Activated naive CD4-positive, alpha-beta T cell treated with anti-CD3 and anti-CD28 coated beads, Interleukin-2, amount 50 U/mL, for 24 hours (primary cell): ENCODE measurements at regions not wholly inside any gene's neighbourhood (a gene's known extent, or its start where the extent isn't known, plus 50 kb on each side); places are given as distances from the start of the nearest gene placed in this dataset.

Source experiments
- H3K27ac Mint-ChIP-seq: one replicate; pipeline ENCODE4 v1.8.0; 2021; ENCODE audit warnings: mild to moderate bottlenecking, mixed read lengths
- H3K27me3 Mint-ChIP-seq: one replicate; pipeline ENCODE4 v1.8.0; 2021; ENCODE audit warnings: mixed read lengths
- H3K36me3 Mint-ChIP-seq: one replicate; pipeline ENCODE4 v1.8.0; 2021; ENCODE audit warnings: mixed read lengths
- H3K4me1 Mint-ChIP-seq: one replicate; pipeline ENCODE4 v1.8.0; 2021; ENCODE audit warnings: mixed read lengths
- H3K4me3 Mint-ChIP-seq: one replicate; pipeline ENCODE4 v1.8.0; 2021; ENCODE audit warnings: mild to moderate bottlenecking, mixed read lengths
- H3K9me3 Mint-ChIP-seq: one replicate; pipeline ENCODE4 v1.8.0; 2021; ENCODE audit warnings: mixed read lengths

- Mint-ChIP-seq H3K9me3 (no peaks in the 10 kb centered on the region), H3K4me3 (no peak overlapping the region), H3K27ac (no peak overlapping the region), H3K27me3 (no peaks in the 10 kb centered on the region), H3K36me3 (no peaks in the 10 kb centered on the region), H3K4me1 (no peaks in the 10 kb centered on the region)
These were observed 424.3 kb upstream of the DMAC1 start for GRCh38 chr9:8223861-8224260.

DNA sequence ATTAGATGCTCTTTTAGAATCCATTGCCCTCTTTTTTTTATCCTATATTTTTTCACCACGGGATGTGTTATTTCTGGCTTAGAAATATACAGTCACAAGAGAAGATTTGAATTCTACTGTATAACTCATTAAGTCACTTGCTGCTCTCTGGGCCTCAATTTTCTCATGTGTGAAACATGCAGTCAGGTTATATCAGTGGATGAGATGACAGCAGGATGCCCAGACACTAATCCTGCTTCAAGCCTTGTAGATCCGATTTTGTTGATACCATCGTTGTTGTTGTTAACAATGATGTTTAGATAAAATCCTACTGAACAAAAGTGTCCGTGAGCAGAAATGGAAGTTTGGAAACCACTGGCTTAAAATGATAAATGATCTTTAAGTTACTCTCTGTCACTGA lies 421.9 kb upstream of the DMAC1 start:
- Mint-ChIP-seq H3K27me3 (peaks cover 3% of the 10 kb centered on the region), H3K9me3 (peaks cover 8% of the 10 kb centered on the region), H3K4me3 (no peak overlapping the region), H3K27ac (no peak overlapping the region), H3K36me3 (no peaks in the 10 kb centered on the region), H3K4me1 (no peaks in the 10 kb centered on the region)

GRCh38 chr9:8208465-8208864 lies 408.9 kb upstream of the DMAC1 start:
- no peak overlapping the region for H3K27ac Mint-ChIP-seq

DNA sequence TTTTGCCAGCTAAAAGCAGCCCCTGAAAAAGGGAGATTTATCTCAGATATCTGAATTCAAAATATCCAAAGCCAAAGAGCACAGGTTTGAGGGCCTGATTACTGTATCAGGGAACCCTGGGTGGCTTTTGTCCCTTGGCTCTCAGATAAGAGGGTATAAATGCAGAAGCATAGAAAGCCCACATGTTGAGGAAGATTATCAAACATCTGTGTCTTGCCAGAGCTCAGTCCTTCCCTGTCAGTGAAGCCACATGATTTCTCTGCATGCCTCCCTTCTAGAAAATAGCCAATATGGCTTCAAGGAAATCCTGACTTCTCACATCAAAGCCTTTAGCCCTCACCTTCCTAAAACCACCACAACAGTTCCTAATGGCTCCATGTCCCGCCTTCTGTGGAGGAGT lies 408.0 kb upstream of the DMAC1 start:
- no peak overlapping the region for H3K27ac Mint-ChIP-seq
- peaks cover 3% of the 10 kb centered on the region for H3K4me1 Mint-ChIP-seq
- no peaks in the 10 kb centered on the region for H3K36me3 Mint-ChIP-seq
- no peaks in the 10 kb centered on the region for H3K9me3 Mint-ChIP-seq
- H3K4me3 Mint-ChIP-seq: no peak overlapping the region
- peaks cover 1% of the 10 kb centered on the region for H3K27me3 Mint-ChIP-seq

More at GRCh38 chr9:8208465-8208864, 408.9 kb upstream of the DMAC1 start:
- peaks cover 3% of the 10 kb centered on the region for H3K4me1 Mint-ChIP-seq
- H3K9me3 Mint-ChIP-seq: no peaks in the 10 kb centered on the region
- H3K4me3 Mint-ChIP-seq: no peak overlapping the region
- H3K36me3 Mint-ChIP-seq: no peaks in the 10 kb centered on the region
- H3K27me3 Mint-ChIP-seq: peaks cover 1% of the 10 kb centered on the region

DNA sequence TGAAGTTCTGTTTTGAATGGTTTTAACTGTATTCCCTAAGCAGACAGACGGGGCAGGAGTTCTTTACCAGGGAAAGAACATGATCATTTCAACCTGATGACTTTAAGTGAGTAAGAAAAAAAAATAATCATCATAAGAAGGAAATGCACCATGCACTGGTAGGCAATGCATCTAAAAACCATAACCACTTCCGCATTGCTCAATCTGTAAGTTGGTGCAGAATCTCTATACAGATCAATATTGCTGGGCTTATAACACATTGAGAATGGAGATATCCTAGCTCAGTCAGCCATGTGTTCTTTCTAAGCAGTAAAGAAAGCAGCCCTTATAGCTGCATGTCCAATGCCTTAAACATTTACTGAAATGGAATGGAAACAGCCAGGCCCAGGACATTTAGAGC lies 407.1 kb upstream of the DMAC1 start:
- H3K4me1 Mint-ChIP-seq: peaks cover 3% of the 10 kb centered on the region
- no peak overlapping the region for H3K4me3 Mint-ChIP-seq
- no peak overlapping the region for H3K27ac Mint-ChIP-seq
- no peaks in the 10 kb centered on the region for H3K9me3 Mint-ChIP-seq
- H3K27me3 Mint-ChIP-seq: peaks cover 1% of the 10 kb centered on the region
- H3K36me3 Mint-ChIP-seq: no peaks in the 10 kb centered on the region

- H3K27me3 Mint-ChIP-seq: peaks cover 1% of the 10 kb centered on the region
- no peaks in the 10 kb centered on the region for H3K9me3 Mint-ChIP-seq
- H3K4me1 Mint-ChIP-seq: peaks cover 3% of the 10 kb centered on the region
- H3K4me3 Mint-ChIP-seq: no peak overlapping the region
- no peaks in the 10 kb centered on the region for H3K36me3 Mint-ChIP-seq
- H3K27ac Mint-ChIP-seq: no peak overlapping the region
These were observed 406.0 kb upstream of the DMAC1 start for GRCh38 chr9:8205576-8205975.

DNA sequence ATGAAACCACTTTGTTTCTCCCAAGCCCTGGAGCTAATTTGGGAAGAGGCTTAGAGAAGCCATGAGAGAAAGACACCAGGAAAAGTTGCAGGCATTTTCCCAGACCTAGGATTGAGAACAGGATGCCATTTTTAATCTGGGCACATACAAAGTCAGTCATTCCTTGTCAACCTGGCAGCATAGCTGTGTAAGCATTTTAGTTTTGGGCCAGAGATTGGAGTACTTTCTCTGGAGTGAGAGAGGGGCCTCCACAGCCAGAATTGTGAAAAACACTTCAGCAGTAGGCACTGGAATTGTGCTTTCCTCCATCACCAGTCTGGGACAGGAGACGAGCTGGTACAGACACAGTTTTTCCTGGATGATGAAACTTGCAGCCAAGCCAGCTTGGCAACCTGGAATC lies 390.3 kb upstream of the DMAC1 start:
- Mint-ChIP-seq H3K36me3 (peaks cover 2% of the 10 kb centered on the region), H3K4me1 (no peaks in the 10 kb centered on the region), H3K4me3 (no peak overlapping the region), H3K27me3 (peaks cover 13% of the 10 kb centered on the region), H3K27ac (no peak overlapping the region), H3K9me3 (peaks cover 21% of the 10 kb centered on the region)

GRCh38 chr9:8188723-8189407 lies 389.3 kb upstream of the DMAC1 start:
- no peak overlapping the region for H3K4me3 Mint-ChIP-seq
- peaks cover 10% of the 10 kb centered on the region for H3K27me3 Mint-ChIP-seq
- no peaks in the 10 kb centered on the region for H3K4me1 Mint-ChIP-seq
- peaks cover 2% of the 10 kb centered on the region for H3K36me3 Mint-ChIP-seq
- H3K9me3 Mint-ChIP-seq: peaks cover 21% of the 10 kb centered on the region
- no peak overlapping the region for H3K27ac Mint-ChIP-seq

DNA sequence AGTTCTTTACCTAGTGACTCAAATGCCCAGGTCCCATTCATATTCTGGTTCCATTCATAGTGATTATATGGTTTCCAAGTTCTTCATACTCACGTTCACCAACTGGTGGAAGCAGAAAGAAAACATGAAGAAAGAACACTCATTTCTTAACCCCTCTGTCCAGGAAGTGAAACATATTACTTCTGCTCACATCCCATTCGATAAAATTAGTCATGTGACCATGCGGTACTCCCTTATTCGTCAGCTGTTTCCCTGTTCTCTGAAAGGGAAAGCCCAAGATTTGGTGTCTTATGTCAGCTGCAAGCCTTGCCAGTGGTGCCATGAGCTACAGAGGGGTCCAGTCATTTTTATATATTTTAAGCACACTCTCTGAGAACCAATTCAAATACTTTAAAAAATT lies 387.0 kb upstream of the DMAC1 start:
- Mint-ChIP-seq H3K27ac (no peak overlapping the region), H3K9me3 (peaks cover 7% of the 10 kb centered on the region), H3K27me3 (peaks cover 5% of the 10 kb centered on the region), H3K36me3 (no peaks in the 10 kb centered on the region), H3K4me1 (no peaks in the 10 kb centered on the region), H3K4me3 (no peak overlapping the region)

DNA sequence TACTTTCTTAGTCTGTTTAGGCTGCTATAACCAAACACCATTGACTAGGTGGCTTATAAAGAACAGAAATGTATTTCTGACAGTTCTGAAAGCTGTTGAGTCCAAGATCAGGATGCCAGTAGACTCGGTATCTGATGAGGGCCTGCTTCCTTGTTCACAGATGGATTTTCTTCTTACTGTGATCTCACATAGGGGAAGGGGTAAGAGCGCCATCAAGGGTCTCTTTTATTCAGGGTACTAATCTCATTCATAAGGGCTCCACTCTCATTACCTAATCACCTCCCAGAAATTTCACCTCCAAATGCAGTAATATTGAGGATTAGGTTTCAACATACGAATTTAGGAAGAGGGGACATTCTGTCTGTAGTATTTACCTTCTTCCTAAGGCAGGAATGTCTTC lies 384.0 kb upstream of the DMAC1 start:
- Mint-ChIP-seq H3K4me3 (no peak overlapping the region), H3K27me3 (peaks cover 1% of the 10 kb centered on the region), H3K4me1 (no peaks in the 10 kb centered on the region), H3K36me3 (no peaks in the 10 kb centered on the region), H3K9me3 (no peaks in the 10 kb centered on the region), H3K27ac (no peak overlapping the region)

DNA sequence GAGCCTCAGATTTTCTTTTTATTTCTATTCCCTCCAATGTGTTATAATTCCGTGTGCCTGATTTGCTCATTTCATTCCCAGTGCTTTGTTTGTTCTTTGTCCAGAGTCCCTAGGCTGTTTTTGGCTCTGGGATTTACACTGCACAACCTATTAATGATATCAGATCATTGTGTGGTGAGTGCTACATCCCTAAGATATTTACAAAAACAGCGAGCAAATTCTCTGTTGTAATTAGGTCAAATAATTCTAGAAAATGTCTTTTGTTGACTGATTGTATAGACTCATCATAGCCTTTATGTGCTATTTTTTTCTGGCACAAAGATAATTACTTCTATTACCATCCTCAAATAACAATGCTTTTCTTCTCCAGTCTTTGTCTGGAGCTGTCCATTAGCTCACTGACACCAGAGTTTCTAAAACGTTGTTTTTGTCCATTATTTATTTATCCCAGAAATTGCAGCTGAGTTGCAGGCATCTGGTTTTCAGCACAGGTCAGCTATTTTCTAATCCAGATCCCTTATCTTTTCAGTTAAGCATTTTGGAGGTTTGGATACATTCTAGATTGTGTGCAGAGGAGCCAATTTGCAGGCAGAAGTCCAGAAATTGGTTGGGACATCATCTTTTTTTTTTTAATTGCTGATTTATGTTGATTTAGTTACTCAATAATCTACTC lies 379.9 kb upstream of the DMAC1 start:
- no peaks in the 10 kb centered on the region for H3K27me3 Mint-ChIP-seq
- no peak overlapping the region for H3K4me3 Mint-ChIP-seq
- no peaks in the 10 kb centered on the region for H3K9me3 Mint-ChIP-seq
- no peaks in the 10 kb centered on the region for H3K4me1 Mint-ChIP-seq
- no peaks in the 10 kb centered on the region for H3K36me3 Mint-ChIP-seq
- H3K27ac Mint-ChIP-seq: no peak overlapping the region

GRCh38 chr9:8172000-8172399 lies 372.4 kb upstream of the DMAC1 start:
- Mint-ChIP-seq H3K4me1 (peaks cover 5% of the 10 kb centered on the region), H3K27me3 (peaks cover 5% of the 10 kb centered on the region), H3K9me3 (no peaks in the 10 kb centered on the region), H3K27ac (no peak overlapping the region), H3K4me3 (no peak overlapping the region), H3K36me3 (no peaks in the 10 kb centered on the region)

GRCh38 chr9:8168916-8169438 lies 369.4 kb upstream of the DMAC1 start:
- Mint-ChIP-seq H3K4me1 (peaks cover 5% of the 10 kb centered on the region), H3K4me3 (no peak overlapping the region), H3K27me3 (peaks cover 7% of the 10 kb centered on the region), H3K36me3 (no peaks in the 10 kb centered on the region), H3K27ac (no peak overlapping the region), H3K9me3 (no peaks in the 10 kb centered on the region)

GRCh38 chr9:8160787-8161186 lies 361.2 kb upstream of the DMAC1 start:
- H3K27ac Mint-ChIP-seq: no peak overlapping the region
- H3K27me3 Mint-ChIP-seq: no peaks in the 10 kb centered on the region
- H3K36me3 Mint-ChIP-seq: no peaks in the 10 kb centered on the region
- no peaks in the 10 kb centered on the region for H3K9me3 Mint-ChIP-seq
- H3K4me3 Mint-ChIP-seq: no peak overlapping the region
- H3K4me1 Mint-ChIP-seq: no peaks in the 10 kb centered on the region

- no peaks in the 10 kb centered on the region for H3K4me1 Mint-ChIP-seq
- H3K27me3 Mint-ChIP-seq: no peaks in the 10 kb centered on the region
- no peaks in the 10 kb centered on the region for H3K9me3 Mint-ChIP-seq
- H3K36me3 Mint-ChIP-seq: no peaks in the 10 kb centered on the region
- H3K4me3 Mint-ChIP-seq: no peak overlapping the region
- no peak overlapping the region for H3K27ac Mint-ChIP-seq
These were observed 359.0 kb upstream of the DMAC1 start for GRCh38 chr9:8158574-8158973.

GRCh38 chr9:8157683-8158324 lies 358.2 kb upstream of the DMAC1 start:
- Mint-ChIP-seq H3K27me3 (no peaks in the 10 kb centered on the region), H3K9me3 (no peaks in the 10 kb centered on the region), H3K4me1 (no peaks in the 10 kb centered on the region), H3K27ac (no peak overlapping the region), H3K36me3 (no peaks in the 10 kb centered on the region), H3K4me3 (no peak overlapping the region)
